ENCODE measurements at regions not wholly inside any gene's neighbourhood (a gene's known extent, or its start where the extent isn't known, plus 50 kb on each side); places are given as distances from the start of the nearest gene placed in this dataset.
A peak's percentile ranks its signal among the peaks of the same experiment; 100 is the strongest.

DNA sequence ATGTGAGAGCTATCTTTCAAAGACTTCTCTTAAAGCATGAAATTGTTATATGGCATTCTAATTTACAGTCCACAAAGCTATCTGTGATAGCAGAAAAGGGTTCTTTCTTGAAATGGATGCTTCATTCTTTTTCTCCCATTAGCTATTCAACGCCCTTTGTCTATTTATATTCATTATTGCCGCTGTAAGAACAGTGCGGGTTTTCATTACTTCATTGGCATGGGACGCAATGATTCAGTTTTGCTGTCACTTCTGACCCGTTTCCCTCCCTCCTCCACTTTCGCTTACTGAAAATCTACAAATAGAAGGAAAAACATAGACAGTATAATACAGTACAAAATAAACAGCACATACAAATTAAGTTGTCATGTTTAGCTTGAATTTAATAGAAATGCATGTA lies 394.6 kb downstream of the PCDH7 start:
- DNase-seq: no peak

- DNase-seq: no peak
These were observed 403.9 kb downstream of the PCDH7 start for GRCh38 chr4:31124008-31124585.

DNA sequence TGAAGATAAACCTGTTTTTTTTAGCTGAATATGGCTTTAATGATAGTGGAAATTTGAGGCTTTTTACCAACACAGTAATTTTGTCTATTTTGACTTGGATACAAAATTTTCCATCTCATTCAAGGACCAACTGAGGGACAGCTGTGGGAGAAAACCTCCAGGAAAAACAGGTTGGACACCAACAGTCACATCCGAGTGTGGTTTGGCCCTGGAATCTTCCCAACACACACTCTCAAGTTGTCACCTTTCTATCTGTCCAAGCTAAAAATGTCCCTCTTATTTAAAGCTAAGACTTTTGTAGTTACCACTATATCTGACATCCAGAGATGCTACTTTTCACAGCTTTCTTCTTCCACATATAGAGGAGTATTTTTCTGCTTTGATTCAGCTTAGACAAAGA lies 404.9 kb downstream of the PCDH7 start:
- no peak for DNase-seq

DNA sequence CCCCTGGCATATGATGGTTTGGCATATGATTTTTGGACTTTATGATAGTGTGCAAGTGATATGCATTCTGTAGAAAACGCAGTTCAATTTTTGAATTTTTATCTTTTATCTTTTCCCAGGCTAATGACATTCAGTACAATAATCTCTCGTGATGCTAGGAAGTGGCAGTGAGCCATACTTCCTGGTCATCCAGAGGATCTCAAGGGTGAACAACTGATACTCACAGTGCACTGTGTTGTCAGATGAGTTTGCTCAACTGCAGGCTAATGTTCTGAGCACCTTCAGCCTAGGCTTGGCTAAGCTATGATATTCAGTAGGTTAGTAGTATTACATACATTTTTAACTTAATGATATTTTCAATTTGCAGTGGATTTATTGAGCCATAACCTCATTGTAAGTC lies 405.3 kb downstream of the PCDH7 start:
- DNase-seq: no peak

DNA sequence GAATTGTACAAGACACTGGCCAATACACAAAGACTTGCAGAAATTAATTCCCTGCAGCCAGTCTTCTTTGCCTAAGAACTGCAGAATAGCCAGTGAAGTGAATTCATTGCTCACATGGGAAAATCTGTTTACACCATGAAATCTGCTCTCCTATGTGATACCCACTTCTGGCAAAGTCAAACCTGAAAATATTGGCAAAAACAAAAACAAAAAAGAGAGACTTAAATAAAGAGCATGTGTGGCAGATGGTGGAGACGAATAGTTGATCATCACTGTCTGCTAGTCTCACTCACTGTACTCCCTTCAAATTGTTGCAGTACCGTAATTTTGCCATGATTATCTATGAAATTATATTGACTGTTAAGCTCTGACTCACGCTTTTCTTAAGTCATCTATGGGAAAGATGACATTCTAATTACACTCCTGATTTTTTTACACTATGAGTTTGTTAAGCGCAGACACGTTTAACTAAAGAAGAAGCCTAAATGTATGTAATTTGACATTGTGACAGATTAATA lies 406.8 kb downstream of the PCDH7 start:
- DNase-seq: no peak

DNA sequence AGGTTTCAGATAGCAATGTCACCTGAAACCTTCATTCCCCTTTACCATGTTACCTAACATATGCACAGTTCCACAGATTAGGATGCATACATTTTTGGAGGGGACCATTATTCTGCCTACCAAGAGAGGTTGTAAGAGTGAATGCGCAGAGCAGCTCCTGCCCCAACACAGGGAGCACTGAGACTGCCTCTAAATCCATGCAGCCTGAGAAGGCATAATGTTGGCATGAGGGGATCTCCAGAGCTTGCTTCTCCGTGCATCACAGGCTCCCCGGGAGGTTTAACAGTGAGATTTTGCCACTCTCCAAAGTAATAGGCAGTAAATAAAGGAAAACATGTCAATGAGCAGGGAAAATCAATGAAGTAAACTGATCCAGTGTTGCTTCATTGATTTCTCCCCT lies 410.8 kb downstream of the PCDH7 start:
- no peak for DNase-seq

DNA sequence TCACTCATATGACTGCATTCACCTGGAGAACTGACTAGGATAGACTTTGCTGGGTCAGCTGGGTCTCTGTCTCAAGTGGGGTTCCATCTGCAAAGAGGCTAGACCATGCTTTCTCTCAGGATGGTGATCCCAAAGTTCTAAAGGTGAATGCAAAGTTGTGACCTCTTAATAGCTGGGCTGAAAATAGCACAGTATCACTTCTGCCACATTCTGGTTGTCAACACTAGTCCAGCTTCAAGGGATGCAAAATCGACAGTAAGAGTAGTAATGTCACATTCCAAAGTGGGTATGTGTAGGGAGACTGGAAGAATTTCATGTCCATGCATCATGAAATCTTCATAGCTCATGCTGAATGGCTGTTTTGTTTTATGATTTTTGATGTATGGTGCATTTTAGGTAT lies 414.6 kb downstream of the PCDH7 start:
- no peak for DNase-seq

DNA sequence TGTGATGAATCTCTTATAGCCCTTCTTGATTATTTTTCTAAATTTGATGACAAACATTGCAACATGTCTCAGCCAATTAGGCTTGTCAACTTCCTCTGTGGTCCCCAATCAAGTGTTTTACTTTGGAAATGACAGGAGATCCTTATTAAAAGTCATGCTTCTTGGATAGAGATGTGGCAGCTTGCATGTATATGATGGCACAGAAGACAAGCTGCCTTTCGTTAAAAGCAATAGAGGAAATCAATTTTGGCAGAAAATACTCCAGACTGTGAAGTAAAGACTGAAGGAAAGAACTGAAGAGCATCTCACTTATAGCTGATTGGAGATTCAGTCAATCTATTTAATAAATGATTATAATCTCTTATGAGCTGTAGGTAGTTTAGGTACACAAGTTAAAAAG lies 419.6 kb downstream of the PCDH7 start:
- DNase-seq: no peak

DNA sequence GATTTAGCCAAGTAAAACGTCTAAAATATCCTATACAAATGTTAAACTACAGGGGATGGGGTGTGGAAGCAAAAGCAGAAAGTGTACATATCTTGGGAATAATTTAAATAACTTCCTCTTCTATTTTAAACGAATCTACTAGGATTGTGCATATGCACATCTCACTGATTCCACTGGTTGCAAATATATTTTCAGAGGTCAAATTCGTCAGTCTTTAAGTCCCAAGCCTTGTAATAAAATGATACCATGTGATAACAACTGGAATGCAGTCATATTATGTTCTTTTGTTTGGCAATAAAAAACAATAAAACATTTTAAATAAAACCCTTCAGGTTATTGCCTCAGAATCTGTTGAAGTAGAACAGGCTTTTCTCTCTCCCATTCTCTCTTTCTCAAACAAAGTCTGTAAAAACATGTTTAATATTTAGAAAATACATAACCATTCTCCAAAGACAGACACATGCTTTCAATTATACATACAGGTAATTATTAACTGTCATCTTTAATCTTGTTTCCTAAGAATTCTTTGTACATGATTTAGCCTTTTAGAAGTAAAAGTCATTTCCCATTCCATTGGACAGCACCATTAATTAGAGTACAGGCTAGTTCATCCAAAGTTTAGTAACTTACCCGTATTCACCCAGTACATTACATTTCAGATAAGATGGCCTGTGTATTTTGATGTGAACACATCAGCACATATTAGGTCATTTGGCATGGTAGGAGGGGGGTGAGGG lies 421.1 kb downstream of the PCDH7 start:
- no peak for DNase-seq

DNA sequence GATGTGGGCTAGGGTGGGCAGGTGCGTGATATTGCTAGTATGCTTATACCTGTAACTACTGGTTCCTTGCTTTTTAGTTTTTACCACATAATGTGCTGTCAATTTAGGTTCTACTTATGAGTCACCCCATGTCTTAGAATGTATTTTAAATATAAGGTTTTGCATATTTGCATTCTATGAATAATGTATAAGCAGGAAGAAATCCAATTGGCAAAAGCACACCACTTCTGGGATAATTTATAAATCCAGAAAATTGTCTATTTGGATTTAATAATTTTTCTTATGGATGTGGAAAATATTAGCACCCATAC lies 421.6 kb downstream of the PCDH7 start:
- DNase-seq: no peak

- DNase-seq: no peak
These were observed 426.2 kb downstream of the PCDH7 start for GRCh38 chr4:31146366-31146765.

GRCh38 chr4:31148990-31149389 lies 428.8 kb downstream of the PCDH7 start:
- no peak for DNase-seq

GRCh38 chr4:31156221-31156620 lies 436.1 kb downstream of the PCDH7 start:
- no peak for DNase-seq

DNA sequence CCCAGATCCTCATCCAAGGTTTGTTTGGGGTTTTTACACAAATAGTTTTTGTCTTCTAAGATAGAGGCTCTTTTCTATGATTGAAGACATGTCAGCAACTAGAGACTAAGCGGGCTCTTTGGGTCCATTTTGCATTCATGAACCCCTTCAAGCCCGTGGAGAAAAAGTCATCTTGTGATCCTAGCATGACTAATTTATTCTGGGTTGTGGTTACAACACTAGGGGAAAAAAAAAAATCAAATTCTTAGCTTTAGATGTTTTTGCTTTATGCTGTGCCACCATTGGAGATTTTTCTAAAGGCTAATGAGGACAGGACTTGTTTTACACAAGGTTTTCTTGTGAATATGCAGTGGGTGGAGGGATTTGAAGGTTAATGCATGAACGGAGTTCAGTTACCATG lies 440.0 kb downstream of the PCDH7 start:
- no peak for DNase-seq

DNA sequence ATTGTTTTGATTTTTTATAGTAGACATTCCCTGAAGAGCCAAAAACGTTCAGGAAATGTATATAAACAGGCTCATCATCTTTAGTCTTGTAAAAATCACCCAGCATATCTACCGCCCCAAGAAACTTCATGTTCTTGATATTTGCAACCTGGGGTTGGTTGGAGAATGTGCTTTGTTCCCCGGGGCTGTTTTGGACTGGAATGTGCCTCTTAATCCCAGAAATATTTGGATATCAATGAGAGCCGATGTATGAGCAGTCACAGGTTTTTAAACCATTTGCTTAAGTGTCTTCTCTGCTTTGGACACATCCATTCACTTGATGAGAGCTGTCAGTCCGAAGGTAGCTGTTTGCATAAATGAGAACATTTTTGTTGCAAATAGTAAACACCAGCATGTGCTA lies 449.7 kb downstream of the PCDH7 start:
- no peak for DNase-seq

DNA sequence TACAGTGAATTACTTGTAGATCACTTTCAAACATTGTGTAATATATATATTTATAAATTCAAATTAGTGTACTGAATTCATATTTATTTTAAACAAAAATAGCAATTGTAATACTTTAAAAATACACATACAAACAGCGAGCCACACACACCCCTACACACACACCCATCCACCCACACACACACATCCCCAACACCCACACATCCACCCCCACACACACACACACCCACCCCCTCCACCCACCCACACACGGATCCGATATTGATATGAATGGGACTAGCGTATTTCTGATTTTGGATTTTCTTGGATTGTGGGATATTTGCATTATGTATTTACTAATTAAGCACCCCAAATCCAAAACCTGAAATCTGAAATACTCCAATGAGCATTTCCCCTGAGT lies 451.2 kb downstream of the PCDH7 start:
- DNase-seq: no peak

GRCh38 chr4:31175242-31175910 lies 455.2 kb downstream of the PCDH7 start:
- DNase-seq: peak; percentile 15

GRCh38 chr4:31183256-31183655 lies 463.1 kb downstream of the PCDH7 start:
- no peak for DNase-seq

DNA sequence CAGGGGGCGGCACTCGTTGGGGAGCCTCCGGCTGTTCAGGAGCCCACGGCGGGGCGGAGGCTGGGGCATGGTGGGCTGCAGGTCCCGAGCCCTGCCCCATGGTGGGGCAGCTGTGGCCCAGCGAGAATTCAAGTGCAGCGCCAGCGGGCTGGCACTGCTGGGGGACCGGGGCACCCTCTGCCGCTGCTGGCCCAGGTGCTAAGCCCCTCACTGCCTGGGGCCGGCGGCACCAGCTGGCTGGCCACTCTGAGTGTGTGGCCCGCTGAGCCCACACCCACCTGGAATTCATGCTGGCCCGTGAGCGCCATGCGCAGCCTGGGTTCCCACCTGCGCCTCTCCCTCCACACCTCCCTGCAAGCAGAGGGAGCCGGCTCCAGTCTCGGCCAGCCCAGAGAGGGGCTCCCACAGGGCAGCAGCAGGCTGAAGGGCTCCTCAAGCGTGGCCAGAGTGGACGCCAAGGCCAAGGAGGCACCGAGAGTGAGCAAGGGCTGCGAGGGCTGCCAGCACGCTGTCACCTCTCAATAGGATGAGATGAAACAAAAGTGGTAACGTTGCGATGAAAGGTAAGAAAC lies 464.9 kb downstream of the PCDH7 start:
- no peak for DNase-seq

- no peak for DNase-seq
These were observed 467.8 kb downstream of the PCDH7 start for GRCh38 chr4:31187979-31188378.

DNA sequence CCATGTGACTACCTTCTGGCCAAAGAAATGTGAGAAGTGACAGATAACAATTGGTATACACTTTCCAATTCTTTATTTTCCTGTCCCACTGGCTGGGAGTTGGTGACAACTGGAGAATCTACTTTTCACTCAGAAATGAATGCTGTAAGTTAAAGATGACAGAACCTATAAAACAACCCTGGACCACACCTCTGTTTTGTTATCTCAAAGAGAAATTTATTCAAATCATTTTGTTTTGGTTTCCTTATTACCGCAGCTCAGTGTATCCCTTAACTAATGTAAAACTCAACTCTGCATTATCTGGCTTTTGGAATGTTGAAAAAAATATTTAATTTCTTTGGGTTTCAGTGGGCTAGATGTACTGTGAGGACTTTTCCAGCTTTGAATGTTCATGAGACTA lies 469.8 kb downstream of the PCDH7 start:
- no peak for DNase-seq

DNA sequence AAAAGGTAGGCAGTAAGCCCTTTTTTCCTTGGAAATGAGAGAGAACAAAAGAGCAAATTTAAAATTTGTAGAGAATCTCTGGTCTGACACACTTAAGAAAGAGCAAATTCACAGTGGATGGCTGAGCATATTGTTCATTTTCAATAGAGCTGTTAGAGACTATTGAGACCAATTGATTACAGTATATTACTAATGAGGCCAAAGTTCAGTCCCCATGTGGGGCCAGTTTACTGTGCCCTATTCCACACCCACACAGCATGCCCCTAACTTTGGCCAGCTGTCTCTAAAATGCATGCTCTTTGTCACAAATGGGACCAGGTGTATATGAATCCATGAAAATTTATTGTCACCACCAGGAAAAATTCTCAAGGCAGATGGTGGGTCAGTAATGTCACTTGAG lies 470.5 kb downstream of the PCDH7 start:
- no peak for DNase-seq

- DNase-seq: no peak
These were observed 472.2 kb downstream of the PCDH7 start for GRCh38 chr4:31192341-31192740.

GRCh38 chr4:31193521-31193920 lies 473.4 kb downstream of the PCDH7 start:
- no peak for DNase-seq
